ENCODE measurements at regions not wholly inside any gene's neighbourhood (a gene's known extent, or its start where the extent isn't known, plus 50 kb on each side); places are given as distances from the start of the nearest gene placed in this dataset.

- Mint-ChIP-seq H3K27ac (no peak overlapping the region), H3K27me3 (ENCODE audit: low read depth, poor library complexity) (peaks cover 3% of the 10 kb centered on the region), H3K4me1 (no peaks in the 10 kb centered on the region), H3K4me3 (no peak overlapping the region), H3K36me3 (ENCODE audit: low read depth) (no peaks in the 10 kb centered on the region), H3K9me3 (no peaks in the 10 kb centered on the region)
- TF ChIP-seq CTCF (IDR thresholded peaks at IDR 0.05) = no peak
- DNase-seq = no peak
Measured at GRCh38 chr7:113298501-113298900, 180.1 kb upstream of the SMIM30 start.

DNA sequence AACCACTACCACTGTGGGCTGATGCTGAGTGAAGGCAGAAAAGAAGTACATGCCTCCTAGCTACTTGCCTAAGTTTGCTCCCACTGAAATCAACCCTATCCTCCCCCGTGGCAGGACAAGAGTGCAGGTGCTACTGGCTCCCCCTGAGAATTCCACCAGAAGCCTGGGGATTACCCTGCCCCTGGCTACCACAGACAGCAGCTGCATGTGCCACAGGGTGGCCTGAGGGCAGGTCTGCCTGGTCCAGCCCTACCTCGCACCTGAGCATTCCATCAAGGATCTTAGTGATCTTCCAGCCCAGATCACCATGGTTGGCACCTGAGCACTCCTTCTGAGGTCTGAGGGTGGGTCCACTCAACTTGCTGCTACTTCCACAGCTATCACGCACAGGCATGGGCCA is 176.4 kb upstream of the SMIM30 start:
- DNase-seq = no peak
- no peaks in the 10 kb centered on the region for H3K36me3 Mint-ChIP-seq (ENCODE audit: low read depth)
- H3K4me3 Mint-ChIP-seq = no peak overlapping the region
- H3K4me1 Mint-ChIP-seq = peaks cover 5% of the 10 kb centered on the region
- H3K27ac Mint-ChIP-seq = no peak overlapping the region
- TF ChIP-seq CTCF (IDR thresholded peaks at IDR 0.05) = no peak
- no peaks in the 10 kb centered on the region for H3K9me3 Mint-ChIP-seq
- H3K27me3 Mint-ChIP-seq (ENCODE audit: low read depth, poor library complexity) = peaks cover 3% of the 10 kb centered on the region

GRCh38 chr7:113292105-113292504 is 173.8 kb upstream of the SMIM30 start:
- no peaks in the 10 kb centered on the region for H3K36me3 Mint-ChIP-seq (ENCODE audit: low read depth)
- H3K4me1 Mint-ChIP-seq = peaks cover 5% of the 10 kb centered on the region
- H3K9me3 Mint-ChIP-seq = no peaks in the 10 kb centered on the region
- H3K4me3 Mint-ChIP-seq = no peak overlapping the region
- H3K27me3 Mint-ChIP-seq (ENCODE audit: low read depth, poor library complexity) = peaks cover 4% of the 10 kb centered on the region
- H3K27ac Mint-ChIP-seq = no peak overlapping the region
- DNase-seq = no peak
- no peak for TF ChIP-seq CTCF (IDR thresholded peaks at IDR 0.05)

- H3K27me3 Mint-ChIP-seq (ENCODE audit: low read depth, poor library complexity) = peaks cover 4% of the 10 kb centered on the region
- no peaks in the 10 kb centered on the region for H3K9me3 Mint-ChIP-seq
- no peaks in the 10 kb centered on the region for H3K36me3 Mint-ChIP-seq (ENCODE audit: low read depth)
- no peak for TF ChIP-seq CTCF (IDR thresholded peaks at IDR 0.05)
- no peak overlapping the region for H3K27ac Mint-ChIP-seq
- H3K4me3 Mint-ChIP-seq = no peak overlapping the region
- DNase-seq = no peak
- peaks cover 5% of the 10 kb centered on the region for H3K4me1 Mint-ChIP-seq
Measured at GRCh38 chr7:113291058-113291457, 172.7 kb upstream of the SMIM30 start.

- TF ChIP-seq CTCF (IDR thresholded peaks at IDR 0.05) = no peak
- H3K4me1 Mint-ChIP-seq = peaks cover 5% of the 10 kb centered on the region
- H3K4me3 Mint-ChIP-seq = no peak overlapping the region
- no peaks in the 10 kb centered on the region for H3K36me3 Mint-ChIP-seq (ENCODE audit: low read depth)
- peaks cover 4% of the 10 kb centered on the region for H3K27me3 Mint-ChIP-seq (ENCODE audit: low read depth, poor library complexity)
- no peak for DNase-seq
- no peak overlapping the region for H3K27ac Mint-ChIP-seq
- no peaks in the 10 kb centered on the region for H3K9me3 Mint-ChIP-seq
Measured at GRCh38 chr7:113289140-113289740, 170.9 kb upstream of the SMIM30 start.

GRCh38 chr7:113285411-113285810 is 167.1 kb upstream of the SMIM30 start:
- TF ChIP-seq CTCF (IDR thresholded peaks at IDR 0.05) = no peak
- Mint-ChIP-seq H3K27ac (no peak overlapping the region), H3K4me1 (peaks cover 2% of the 10 kb centered on the region), H3K36me3 (ENCODE audit: low read depth) (no peaks in the 10 kb centered on the region), H3K4me3 (no peak overlapping the region), H3K27me3 (ENCODE audit: low read depth, poor library complexity) (peaks cover 4% of the 10 kb centered on the region), H3K9me3 (no peaks in the 10 kb centered on the region)
- DNase-seq = no peak

All from nephron progenitor cell (in vitro differentiated cells).